AG08396 (cell line): ENCODE measurements at regions not wholly inside any gene's neighbourhood (a gene's known extent, or its start where the extent isn't known, plus 50 kb on each side); places are given as distances from the start of the nearest gene placed in this dataset.
"Not testable (repeated sequence)": the region's sequence is repeated elsewhere in the genome, so short reads cannot be mapped to it uniquely, and the experiment has no call there.

Experiments used
- DNase-seq: peaks from one replicate; pipeline ENCODE4 v3.0.0; 2012; ENCODE audit warnings: low spot score, mixed read lengths

DNA sequence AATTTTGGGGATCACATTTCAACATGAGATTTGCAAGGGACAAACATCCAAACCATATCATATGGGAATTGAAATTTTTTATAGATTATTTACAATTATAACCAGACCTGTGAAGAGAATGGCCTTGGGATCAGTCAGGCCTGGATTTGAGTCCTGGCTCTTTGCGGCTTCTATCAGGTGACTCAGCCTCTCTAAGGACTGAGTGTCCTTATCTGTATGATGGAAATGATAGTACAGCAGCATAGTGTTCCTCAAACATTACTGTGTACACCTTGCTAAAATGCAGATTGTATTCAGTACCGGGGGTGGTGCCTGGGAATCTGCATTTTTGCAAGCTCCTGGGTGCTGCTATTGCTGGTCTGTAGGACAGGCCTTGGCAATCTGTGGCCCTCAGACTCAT, 206.7 kb upstream of the PROK2 start:
- no peak for DNase-seq

DNA sequence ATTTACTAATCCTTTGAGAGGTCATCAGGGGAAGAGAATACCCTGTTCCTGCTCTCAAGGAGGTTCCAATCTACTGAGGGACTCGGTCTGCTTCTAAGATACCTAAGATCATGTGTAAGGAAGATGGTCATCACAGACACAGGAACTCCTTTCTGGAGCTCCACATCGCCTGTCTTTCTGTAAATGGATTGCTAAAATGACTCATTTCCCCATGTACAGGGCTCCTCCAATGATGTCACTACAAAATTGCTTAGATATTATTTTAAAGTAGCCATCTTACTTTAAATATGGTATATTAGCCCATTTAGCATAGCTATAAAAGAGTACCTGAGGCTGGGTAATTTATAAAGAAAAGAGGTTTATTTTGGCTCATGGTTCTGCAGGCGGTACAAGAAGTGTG, 206.1 kb upstream of the PROK2 start:
- DNase-seq = no peak

DNA sequence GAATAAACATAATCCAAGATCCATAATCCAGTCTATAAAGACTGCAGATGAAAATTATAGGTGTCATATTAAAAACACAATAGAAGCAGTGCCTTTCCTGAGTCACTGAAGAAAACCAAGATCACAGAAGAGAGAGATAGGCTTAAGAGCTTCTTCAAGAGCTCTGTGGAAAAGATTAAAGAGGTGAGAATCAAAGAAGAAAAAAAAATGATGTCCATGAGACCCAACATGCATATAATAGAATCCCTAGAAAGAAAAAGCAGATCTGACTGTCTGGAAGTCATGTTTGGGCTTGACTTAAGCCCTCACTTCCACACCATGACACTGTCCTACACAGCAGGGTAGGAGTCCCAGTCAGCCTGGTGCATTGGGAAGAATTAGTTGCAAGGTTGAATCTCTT, 205.6 kb upstream of the PROK2 start:
- DNase-seq = no peak

DNA sequence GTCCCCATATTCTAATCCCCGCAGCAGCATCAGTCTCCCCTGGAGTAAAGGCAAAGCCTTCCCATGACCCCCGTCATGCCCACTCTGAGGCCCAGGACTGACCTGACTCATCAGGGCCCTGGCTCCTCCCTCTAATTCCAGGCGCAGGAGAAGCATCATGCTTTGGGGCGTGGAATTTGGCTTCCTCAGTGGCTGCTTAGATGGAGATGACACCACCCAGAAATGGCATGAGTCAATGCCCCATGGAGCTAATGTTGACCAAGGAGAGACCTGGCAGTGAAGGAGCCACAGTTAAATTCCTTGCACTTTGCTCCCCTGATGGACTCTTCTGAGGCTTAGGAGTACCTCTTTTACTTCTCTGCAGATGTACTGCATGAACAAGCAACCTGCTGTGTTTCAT, 204.2 kb upstream of the PROK2 start:
- DNase-seq = peak; percentile 21

DNA sequence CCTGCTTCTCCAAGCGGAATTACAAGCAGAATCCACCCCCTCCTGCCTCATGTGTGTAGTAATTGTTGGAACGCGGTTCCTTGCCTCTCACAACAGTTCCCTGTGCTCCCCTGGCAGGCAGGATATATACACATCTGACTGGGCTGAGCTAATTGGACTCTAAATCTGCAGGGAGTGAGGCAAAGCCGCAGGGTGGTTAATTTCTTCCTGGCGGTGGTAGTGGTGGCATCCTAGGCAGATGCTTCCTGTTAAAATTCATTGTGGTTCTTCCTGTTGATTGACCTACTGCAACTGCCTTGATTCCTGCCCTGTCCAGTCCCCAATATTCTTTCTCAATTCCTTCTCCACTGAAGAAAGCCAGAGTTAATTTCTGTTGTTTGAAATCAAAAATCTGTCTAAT, 202.9 kb upstream of the PROK2 start:
- DNase-seq = no peak

DNA sequence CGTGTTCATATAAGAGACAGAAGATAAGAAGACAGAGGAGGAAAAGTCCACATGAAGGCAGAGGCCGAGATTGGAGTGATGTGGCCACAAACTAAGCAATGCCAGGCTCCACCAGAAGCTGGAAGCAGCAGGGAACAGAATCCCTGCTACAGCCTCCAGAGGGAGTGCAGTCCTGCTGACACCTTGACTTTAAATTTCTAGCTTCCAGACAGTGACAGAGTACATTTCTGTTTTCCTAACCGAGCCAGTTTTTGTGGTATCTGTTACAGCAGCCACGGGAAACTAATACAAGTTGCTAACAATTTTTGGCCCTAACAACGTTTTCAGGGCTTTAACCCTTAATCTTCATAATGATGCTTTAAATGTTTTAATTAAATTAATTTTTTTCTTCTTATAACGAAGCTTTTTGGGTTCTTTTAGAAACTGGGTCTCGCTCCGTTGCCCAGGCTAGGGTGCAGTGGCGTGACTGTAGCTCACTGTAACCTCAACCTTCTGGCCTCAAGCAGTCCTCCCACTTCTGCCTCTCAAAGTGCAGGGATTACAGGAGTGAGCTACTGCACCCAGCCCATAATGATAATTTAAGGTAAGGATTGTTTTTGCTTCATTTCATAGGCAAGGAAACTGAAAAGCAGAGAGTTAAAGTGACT, 202.3 kb upstream of the PROK2 start:
- no peak for DNase-seq

DNA sequence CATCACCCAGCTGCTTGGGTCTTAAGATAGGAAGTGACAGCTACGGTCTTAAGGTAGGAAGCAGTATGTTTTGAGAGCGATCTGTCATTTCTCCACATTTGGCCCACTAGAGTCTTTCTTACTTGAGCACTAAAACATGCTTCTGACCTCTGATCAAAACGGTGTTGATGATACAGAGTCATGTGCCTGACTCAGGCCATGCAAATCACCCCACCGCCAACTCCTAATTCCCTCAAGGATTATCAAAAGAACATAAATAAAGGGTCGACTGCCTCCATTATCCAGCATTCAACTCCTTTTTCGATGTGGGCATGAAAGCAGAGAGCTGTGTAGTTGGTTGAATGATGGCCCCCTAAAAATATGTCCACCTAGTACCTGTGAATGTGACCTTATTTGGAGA, 201.7 kb upstream of the PROK2 start:
- no peak for DNase-seq

DNA sequence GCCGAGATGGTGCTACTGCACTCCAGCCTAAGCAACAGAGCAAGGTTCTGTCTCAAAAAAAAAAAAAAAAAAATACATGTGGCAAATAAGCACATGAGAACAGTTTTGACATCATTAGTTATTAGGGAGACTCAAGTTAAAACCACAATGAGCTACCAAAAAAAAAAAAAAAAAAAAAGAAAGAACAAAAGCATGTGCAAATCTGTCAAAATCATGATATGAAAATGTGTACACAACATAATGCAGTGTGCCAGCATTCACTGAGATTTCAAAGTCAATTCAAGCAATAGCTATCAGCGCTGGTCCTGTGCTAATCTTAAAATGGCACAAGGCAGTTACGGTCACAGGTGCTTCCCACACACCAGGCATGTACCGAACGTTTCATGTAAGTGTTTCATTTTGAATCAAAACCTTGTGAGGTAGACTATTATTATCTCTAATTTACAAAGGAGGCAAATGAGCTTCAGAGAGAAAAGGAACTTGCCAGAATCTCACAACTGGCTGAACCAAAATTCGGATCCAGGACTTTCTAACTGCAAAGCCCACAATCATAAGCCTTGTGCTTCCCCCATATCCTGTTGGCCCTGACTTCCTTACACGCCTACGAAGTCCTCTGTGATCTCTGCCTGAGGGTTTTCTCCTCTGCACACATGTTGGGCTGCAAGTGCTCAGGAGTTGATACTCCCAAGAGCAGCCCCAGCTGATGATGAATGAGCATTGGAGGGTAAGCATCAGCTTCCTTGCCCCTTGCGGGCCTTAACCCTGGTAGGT, 200.1 kb upstream of the PROK2 start:
- DNase-seq = no peak

DNA sequence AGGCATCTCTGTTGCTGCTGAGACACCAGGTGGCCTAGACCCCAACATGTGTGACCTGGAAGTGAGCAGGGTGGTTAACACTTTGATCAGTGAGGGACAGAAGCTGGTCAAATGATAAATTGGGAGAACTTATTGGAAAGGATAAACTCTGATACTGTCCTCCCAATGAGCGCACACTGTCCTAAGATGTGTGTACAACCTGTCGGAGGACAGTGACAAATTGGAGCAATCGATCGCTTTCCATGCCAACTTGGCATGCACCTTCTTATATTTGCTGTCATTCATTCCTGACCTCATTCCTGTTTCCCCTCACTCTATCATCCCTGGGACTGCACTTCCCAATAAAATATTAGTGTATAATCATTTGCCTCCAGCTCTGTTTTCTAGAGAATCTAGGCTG, 198.7 kb upstream of the PROK2 start:
- no peak for DNase-seq

DNA sequence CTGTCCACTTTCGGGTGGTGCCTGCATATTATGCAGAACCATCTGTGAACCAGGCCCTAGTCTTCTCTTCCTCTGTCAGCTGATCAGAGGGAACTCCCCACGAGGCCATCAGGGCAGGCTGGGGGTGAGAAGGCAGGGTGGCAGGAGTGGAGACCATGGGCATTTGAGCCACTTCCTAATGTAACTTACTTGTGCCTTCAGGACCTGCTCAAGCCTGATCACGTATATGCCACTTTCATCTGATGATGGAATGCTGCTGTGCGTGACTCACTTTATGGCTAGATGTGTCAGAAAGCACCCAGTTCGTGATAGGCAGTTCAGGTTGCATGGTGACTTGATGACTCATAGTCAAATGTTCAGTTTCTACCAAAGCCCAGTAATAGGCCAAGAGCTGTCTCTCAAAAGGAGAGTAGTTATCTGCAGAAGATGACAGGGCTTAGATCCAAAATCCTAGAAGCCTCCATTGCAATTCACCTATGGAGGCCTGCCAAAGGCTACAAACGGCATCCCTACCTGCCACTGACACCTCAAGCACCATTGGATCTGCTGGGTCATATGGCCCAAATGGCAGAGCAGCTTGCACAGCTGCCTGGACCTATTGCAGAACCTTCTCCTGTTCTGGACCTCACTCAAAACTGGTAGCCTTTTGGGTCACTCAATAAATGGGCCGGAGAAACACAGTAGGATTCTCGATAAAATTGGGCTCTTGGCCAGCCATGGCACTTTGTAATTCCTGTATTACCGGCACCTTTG, 197.7 kb upstream of the PROK2 start:
- DNase-seq = not testable (repeated sequence)

DNA sequence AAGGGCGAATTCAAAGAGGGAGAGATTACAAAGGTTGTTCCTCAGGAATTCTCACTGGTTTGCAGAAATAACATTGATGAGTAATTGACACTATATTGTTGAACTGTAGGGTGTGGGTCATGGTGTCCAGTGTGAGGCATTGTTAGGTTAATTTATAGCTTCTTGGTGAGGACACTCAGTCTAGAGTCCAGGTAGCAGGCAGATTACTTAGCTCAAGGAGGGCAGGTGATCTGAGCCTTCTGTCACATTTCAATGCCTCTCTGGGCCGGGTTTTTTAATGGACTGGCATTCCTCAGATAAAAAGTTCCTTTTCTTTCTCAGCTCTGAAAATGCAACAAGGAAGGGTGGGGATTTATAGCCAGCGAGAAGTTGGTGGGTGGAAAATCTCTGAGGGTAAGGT, 194.2 kb upstream of the PROK2 start:
- DNase-seq = no peak

DNA sequence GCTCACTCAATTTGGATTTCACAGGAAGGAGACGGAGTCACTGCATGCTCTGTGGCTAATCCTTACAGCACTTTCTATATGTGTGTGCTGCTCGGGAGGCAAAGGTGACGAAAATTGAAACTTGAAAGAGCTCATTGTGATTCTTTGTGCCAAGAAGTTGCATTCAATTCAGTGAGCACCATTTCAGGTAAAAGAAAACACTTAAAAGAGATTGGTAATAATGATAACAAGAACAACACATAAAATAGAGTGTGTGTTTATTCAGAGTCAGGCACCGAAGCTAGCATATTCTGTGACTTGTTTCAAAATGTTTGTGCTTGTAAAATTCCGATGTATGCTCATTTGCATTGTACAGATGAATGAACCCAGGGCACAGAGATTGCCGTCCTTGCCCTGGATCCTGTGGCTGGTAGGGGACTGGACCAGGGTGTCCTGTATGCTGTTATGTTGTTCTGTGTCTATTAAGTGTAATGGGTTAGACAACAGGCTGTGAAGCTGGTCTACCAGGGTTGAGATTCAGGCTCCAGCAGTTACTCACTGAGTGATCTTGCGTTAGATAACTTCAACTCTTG, 193.3 kb upstream of the PROK2 start:
- DNase-seq = no peak

DNA sequence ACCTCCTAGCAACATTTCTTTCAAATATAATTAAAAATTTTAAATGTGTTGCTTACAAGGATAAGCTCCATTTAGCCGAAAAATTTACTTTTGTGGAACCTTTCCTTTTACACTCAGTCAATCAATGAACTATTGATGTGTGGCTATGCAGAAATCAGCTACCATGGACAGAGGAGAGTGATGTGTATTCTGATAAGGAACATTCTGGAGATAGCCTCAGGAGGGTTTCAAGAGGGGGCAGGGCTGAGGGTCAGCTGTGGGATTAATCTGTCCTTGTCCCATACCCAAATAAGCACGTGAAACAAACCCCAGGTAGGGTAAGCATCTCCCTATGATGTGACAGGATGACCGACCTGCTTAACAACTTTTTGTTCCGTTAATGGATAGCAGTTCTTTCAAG, 192.6 kb upstream of the PROK2 start:
- DNase-seq = no peak

DNA sequence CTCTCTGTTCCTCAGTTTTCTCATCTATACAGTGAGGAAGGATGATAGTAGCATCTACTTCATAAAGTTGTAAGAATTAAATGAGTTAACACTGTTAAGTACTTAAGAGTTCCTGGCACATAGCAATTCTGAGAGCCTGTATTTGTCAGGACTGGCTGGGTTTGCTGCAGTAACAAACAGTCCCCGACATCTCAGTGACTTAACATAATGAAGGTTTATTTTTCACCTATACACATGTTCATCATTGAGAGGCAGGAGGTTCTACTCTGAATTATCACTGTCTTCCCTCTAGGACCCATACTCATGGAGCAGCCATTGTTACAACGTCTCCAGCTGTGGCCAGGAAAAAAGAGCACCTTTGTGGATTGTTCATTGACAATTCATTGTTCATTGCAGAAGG, 190.6 kb upstream of the PROK2 start:
- no peak for DNase-seq

DNA sequence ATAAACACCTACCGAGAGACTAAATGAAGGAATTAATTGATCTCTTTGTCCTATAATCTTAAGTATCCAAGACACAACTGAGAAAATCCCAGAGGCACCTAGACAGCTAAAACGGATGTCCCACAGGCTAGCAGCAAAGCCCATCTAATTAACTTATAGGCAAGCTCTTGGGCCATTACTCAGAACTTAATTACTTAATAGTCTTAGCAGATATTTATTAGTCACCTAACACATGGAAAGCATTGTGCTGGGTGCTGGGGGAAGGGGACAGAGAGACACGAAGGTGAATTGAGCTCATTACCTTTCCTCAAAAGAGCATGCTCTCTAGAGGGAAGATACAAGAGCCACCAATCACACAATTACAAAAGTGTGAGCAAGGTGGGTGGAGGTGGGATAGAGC, 189.8 kb upstream of the PROK2 start:
- DNase-seq = no peak

DNA sequence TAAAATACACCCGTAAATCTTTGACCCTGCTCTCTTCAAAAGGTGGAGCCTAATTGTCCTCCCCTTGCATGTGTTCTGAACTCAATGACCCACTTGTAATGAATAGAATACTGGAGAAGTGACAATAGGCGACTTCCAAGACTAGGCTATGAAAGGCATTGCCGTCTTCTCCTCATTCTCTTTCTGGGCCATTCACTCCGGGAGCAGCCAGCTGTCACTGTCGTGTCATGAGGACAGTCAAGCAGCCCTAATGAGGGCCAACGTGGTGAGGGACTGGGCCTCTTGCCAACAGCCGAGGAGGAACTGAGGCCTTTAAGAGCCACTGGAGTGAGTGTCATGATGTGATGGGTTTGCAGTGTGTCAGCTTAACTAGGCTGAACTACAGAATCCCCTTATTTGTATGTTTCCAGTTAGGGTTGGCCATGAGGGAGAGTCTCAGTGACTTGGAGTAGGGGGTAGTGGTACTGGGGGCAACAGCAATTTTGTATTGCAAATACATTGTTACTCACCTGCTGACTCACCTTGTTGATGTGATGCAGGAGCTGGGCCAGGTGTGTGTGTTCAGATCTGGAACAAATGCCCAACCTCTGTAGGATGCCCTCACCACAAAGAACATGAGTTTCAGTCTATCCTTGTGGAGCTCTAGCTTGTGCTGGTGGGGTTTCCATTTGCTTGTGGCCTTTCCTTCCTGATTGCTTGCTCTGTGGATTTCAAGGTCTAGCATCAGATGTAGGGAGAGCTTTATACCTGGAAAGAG, 188.5 kb upstream of the PROK2 start:
- DNase-seq = no peak

DNA sequence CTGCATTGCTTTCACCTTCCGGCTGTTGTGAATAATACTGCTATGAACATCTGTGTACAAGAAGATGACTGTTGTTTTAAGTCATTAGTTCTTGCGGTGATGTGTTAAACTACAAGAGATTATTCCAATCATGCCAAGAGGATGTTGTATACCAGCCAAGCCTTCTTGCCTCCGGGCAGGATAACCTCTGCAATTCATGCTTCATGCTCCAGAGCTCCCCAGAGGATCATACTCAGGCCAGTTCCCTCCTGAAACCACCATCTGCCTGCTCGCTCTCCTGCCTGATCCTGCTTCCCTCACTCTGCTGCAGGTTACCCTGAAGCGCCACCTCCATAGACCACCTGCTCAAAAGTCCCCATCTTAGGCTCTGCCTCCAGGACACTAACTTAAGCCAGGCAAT, 187.1 kb upstream of the PROK2 start:
- DNase-seq = no peak

DNA sequence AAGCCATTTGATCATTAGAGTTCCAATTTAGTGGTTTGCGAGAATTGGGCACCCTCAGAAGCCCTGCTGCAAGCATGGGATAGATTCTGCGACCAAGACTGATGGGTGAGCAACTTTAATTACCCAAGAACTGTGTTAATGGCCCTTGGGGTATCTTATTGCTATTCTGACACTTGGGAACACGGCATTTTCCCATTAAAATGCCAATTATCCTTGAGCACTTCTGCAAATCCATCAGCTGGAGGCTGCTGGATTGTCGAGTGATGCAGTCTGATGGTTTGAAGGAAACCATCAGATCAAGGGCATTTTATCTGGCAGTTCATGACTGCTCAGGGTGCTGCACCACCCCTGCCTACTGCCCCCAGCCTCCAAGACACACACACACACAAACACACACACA, 183.6 kb upstream of the PROK2 start:
- DNase-seq = no peak

DNA sequence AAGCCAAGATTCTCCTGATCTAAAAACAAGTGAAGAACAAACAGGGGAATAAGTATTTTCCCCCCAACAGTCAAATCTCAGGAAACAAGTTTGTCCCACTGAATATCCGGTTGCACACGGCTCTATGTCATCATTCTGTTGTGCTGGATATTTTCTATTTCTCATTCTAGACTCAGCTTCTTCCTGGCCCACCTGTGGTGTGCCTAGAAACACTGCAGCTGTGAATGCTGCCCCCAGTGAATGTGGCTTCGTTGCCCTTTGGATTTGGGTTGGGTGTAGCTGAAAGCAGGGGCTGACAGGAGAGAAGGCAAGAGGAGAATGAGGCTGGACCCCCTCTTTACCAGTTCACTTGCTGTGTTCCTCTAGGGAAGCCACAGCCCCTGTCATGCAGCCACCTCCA, 181.2 kb upstream of the PROK2 start:
- no peak for DNase-seq

DNA sequence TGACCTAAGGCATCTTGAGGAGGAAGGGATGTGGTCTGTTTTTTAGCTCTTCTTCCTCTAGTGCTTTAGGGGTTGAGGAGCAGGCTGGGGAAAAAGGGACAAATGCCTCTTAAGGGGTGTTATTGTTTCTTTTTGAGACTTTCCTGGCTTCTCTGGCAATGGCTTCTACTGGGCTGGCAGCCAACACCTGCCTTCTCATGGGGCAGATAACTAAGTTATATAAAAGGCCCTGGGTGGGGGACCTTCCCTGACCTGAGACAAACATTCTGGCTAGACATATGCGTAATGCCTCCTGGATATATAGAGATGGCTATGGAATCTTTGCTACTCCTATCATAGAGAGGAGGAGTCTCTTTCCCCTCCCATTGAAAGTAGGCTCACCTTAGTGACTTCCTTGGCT, 179.2 kb upstream of the PROK2 start:
- no peak for DNase-seq

DNA sequence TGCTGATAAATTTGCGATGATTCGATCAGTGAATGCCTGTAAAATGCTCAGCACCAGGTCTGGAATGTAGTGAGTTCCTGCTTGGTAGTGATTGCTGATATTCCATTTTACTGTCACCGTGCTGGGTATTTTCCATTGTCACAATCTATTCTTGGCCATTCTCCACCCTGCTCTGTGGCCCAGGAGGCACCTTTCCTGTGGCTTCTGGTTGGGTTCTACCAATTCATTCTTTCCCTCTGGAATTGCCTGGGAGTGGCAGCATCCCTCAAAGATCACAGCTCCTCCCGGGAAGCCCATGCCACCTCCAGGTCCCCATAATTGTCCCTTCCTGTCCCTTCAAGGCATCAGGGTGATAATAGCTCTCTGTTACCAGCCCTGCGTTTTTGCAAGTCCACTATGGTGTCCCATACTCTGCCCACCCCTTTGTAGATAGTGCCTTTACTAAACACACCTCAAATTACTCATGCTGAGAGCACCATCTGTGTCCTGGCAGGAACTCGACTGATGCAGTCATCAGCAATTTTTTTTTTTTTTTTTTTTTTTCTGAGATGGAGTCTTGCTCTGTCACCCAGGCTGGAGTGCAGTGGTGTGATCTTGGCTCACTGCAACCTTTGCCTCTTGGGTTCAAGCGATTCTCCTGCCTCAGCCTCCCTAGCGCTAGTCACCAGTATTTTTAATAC, 177.8 kb upstream of the PROK2 start:
- DNase-seq = no peak

DNA sequence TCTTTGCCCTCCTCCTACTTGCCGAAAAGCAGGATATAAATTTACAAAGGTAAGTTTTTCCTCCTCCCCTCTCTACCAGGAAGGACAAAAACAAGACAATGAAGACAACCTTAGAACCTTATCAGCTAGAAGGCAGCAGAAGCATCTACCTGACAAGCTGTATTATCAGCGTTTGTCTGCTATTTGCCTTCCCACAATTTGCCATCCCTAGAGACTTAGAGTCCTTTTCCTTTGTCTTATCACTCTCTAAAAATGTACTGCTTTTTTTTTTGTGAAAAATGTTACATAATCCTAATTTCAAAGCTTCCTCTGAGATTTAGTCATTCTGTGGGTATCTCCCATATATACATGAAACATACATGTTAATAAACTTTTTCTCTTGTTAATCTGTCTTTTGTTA, 176.9 kb upstream of the PROK2 start:
- DNase-seq = no peak
